ENCODE measurements at regions not wholly inside any gene's neighbourhood (a gene's known extent, or its start where the extent isn't known, plus 50 kb on each side); places are given as distances from the start of the nearest gene placed in this dataset.
A peak's percentile ranks its signal among the peaks of the same experiment; 100 is the strongest.

- WGBS (ENCODE audit: low lambda C conversion rate), result 40% methylated on average over 4 of the region's 4 CpGs
- H4K20me1 ChIP-seq (ENCODE audit: insufficient read depth), result no peaks in the 10 kb centered on the region
- no peaks in the 10 kb centered on the region for H3K36me3 ChIP-seq (replicated peaks in 1 of 2; ENCODE audit: control insufficient read depth in 1 of 2, insufficient read depth in 2 of 2, low read length in 1 of 2)
- CTCF ChIA-PET, result no interaction called here
- no peaks in the 10 kb centered on the region for H3K9me2 ChIP-seq
- no peak overlapping the region for H3K4me3 ChIP-seq (ENCODE audit: low read depth in 2 of 2, low read length in 1 of 2)
- H3K79me2 ChIP-seq (ENCODE audit: insufficient read depth), result no peaks in the 10 kb centered on the region
- peaks cover 0 to 28% of the 10 kb centered on the region in 2 experiments; a peak in 2 of 4 replicates for H3K4me1 ChIP-seq (ENCODE audit: control insufficient read depth in 1 of 2, insufficient read depth in 2 of 2, low read depth in 1 of 2, low read length in 1 of 2)
- peak overlapping the region in 1 of 2 experiments; percentile 77; a peak in 2 of 4 replicates for H3K27ac ChIP-seq (ENCODE audit: low read depth in 2 of 2, low read length in 1 of 2)
- H3K9ac ChIP-seq, result 0 out of 2 replicates have a peak overlapping the region, but pooled peaks have one; percentile 8
- no peaks in the 10 kb centered on the region for H3K27me3 ChIP-seq (ENCODE audit: insufficient read depth)
- TF ChIP-seq ELF1 (IDR thresholded peaks at IDR 0.05), result peak; percentile 15; the same call in 1 of the 2 replicates
- peak; percentile 2; the same call in 1 of the 2 replicates for TF ChIP-seq PBX3 (IDR thresholded peaks at IDR 0.05)
- TF ChIP-seq MEF2A (IDR thresholded peaks at IDR 0.05; ENCODE audit: borderline replicate concordance, low read depth), result no peak
- TF ChIP-seq RXRA (IDR thresholded peaks at IDR 0.05; ENCODE audit: borderline replicate concordance, low read depth), result 0 out of 2 replicates have a peak, but pooled peaks have one; percentile 9
- peak; percentile 53; the same call in 1 of the 2 replicates for TF ChIP-seq FOSL2 (IDR thresholded peaks at IDR 0.05; ENCODE audit: borderline replicate concordance, low read depth)
- H2AFZ ChIP-seq (ENCODE audit: low read depth), result peak overlapping the region; percentile 31; the same call in 1 of the 2 replicates
- POLR2A ChIA-PET, result no interaction called here
- peak overlapping the region; percentile 45 for H3K4me2 ChIP-seq
- peaks cover 27% of the 10 kb centered on the region for H3F3A ChIP-seq (replicated peaks; ENCODE audit: insufficient read depth)
- DNase-seq, result no peak
- no peaks in the 10 kb centered on the region for H3K9me3 ChIP-seq
Observed at GRCh38 chr3:187994221-187995042, 159.5 kb upstream of the LPP start.

GRCh38 chr3:187995043-187995400 is 158.9 kb upstream of the LPP start:
- Histone ChIP-seq H2AFZ (ENCODE audit: low read depth) (peak overlapping the region; percentile 31; the same call in 1 of the 2 replicates), H3F3A (replicated peaks; ENCODE audit: insufficient read depth) (peaks cover 27% of the 10 kb centered on the region)
- POLR2A ChIA-PET, result no interaction called here

More at GRCh38 chr3:187995043-187995400, 158.9 kb upstream of the LPP start:
- CTCF ChIA-PET, result no interaction called here
- no peaks in the 10 kb centered on the region for H3K9me3 ChIP-seq
- H4K20me1 ChIP-seq (ENCODE audit: insufficient read depth), result no peaks in the 10 kb centered on the region
- H3K9me2 ChIP-seq, result no peaks in the 10 kb centered on the region
- peak overlapping the region; percentile 45; the same call in 1 of the 2 replicates for H3K4me2 ChIP-seq
- H3K4me1 ChIP-seq (ENCODE audit: control insufficient read depth in 1 of 2, insufficient read depth in 2 of 2, low read depth in 1 of 2, low read length in 1 of 2), result peaks cover 0 to 28% of the 10 kb centered on the region in 2 experiments; a peak in 2 of 4 replicates
- H3K4me3 ChIP-seq (ENCODE audit: low read depth in 2 of 2, low read length in 1 of 2), result no peak overlapping the region
- H3K9ac ChIP-seq, result 0 out of 2 replicates have a peak overlapping the region, but pooled peaks have one; percentile 8
- no peak for DNase-seq
- no peaks in the 10 kb centered on the region for H3K79me2 ChIP-seq (ENCODE audit: insufficient read depth)
- TF ChIP-seq EZH2phosphoT487 (IDR thresholded peaks at IDR 0.05; ENCODE audit: borderline replicate concordance, low read depth), result no peak
- TF ChIP-seq EP300 (IDR thresholded peaks at IDR 0.05; ENCODE audit: borderline replicate concordance in 1 of 2, low read depth in 1 of 2, low read length in 1 of 2), result no peak
- no peak for TF ChIP-seq MAX (IDR thresholded peaks at IDR 0.05; ENCODE audit: low read depth)
- no peak for TF ChIP-seq REST (IDR thresholded peaks at IDR 0.05; ENCODE audit: low read depth, low read length)
- TF ChIP-seq TAF1 (IDR thresholded peaks at IDR 0.05; ENCODE audit: borderline replicate concordance, low read depth, low read length), result no peak
- TF ChIP-seq FOSL2 (IDR thresholded peaks at IDR 0.05; ENCODE audit: borderline replicate concordance, low read depth), result no peak
- TF ChIP-seq, protein P1, sequence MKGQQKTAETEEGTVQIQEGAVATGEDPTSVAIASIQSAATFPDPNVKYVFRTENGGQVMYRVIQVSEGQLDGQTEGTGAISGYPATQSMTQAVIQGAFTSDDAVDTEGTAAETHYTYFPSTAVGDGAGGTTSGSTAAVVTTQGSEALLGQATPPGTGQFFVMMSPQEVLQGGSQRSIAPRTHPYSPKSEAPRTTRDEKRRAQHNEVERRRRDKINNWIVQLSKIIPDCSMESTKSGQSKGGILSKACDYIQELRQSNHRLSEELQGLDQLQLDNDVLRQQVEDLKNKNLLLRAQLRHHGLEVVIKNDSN (IDR thresholded peaks at IDR 0.05; ENCODE audit: borderline replicate concordance, low read depth), result no peak
- no peak for TF ChIP-seq JUND (IDR thresholded peaks at IDR 0.05)
- TF ChIP-seq SIN3A (IDR thresholded peaks at IDR 0.05; ENCODE audit: borderline replicate concordance, low read depth, low read length), result no peak
- no peak for TF ChIP-seq YY1 (IDR thresholded peaks at IDR 0.05; ENCODE audit: low read depth)
- H3K27ac ChIP-seq (ENCODE audit: low read depth in 2 of 2, low read length in 1 of 2), result peak overlapping the region in 1 of 2 experiments; percentile 77; a peak in 2 of 4 replicates
- no peaks in the 10 kb centered on the region for H3K27me3 ChIP-seq (ENCODE audit: insufficient read depth)
- no peaks in the 10 kb centered on the region for H3K36me3 ChIP-seq (replicated peaks in 1 of 2; ENCODE audit: control insufficient read depth in 1 of 2, insufficient read depth in 2 of 2, low read length in 1 of 2)

Measured in SK-N-SH (cell line).